GM21717 (cell line): ENCODE measurements at regions not wholly inside any gene's neighbourhood (a gene's known extent, or its start where the extent isn't known, plus 50 kb on each side); places are given as distances from the start of the nearest gene placed in this dataset.
"Not testable (repeated sequence)": the region's sequence is repeated elsewhere in the genome, so short reads cannot be mapped to it uniquely, and the experiment has no call there.

Experiments used
- ATAC-seq: cut with Tn5 transposase; IDR thresholded peaks from one replicate; pipeline ENCODE4 v1.9.1; 2021; ENCODE audit warnings: mild to moderate bottlenecking, moderate library complexity; ENCODE audit not compliant: unreplicated experiment

- ATAC-seq = no peak
Observed at GRCh38 chr12:68422956-68423574, 90.9 kb upstream of the MDM1 start.

GRCh38 chr12:68425998-68426397 lies 93.8 kb upstream of the MDM1 start:
- no peak for ATAC-seq

GRCh38 chr12:68428211-68428610 lies 96.0 kb upstream of the MDM1 start:
- ATAC-seq = no peak

GRCh38 chr12:68428724-68429501 lies 96.8 kb upstream of the MDM1 start:
- ATAC-seq = no peak

- ATAC-seq = no peak
Observed at GRCh38 chr12:68429696-68430095, 97.5 kb upstream of the MDM1 start.

- no peak for ATAC-seq
Observed at GRCh38 chr12:68431786-68432185, 99.6 kb upstream of the MDM1 start.

GRCh38 chr12:68432622-68433021 lies 100.5 kb upstream of the MDM1 start:
- no peak for ATAC-seq

GRCh38 chr12:68434391-68435298 lies 102.5 kb upstream of the MDM1 start:
- no peak for ATAC-seq

- no peak for ATAC-seq
Observed at GRCh38 chr12:68435299-68435637, 103.1 kb upstream of the MDM1 start.

- ATAC-seq = no peak
Observed at GRCh38 chr12:68435816-68436215, 103.7 kb upstream of the MDM1 start.

GRCh38 chr12:68438601-68439000 lies 106.4 kb upstream of the MDM1 start:
- ATAC-seq = no peak

GRCh38 chr12:68439368-68440045 lies 107.3 kb upstream of the MDM1 start:
- ATAC-seq = no peak

GRCh38 chr12:68440068-68440581 lies 108.0 kb upstream of the MDM1 start:
- ATAC-seq = no peak

- ATAC-seq = no peak
Observed at GRCh38 chr12:68441167-68441566, 109.0 kb upstream of the MDM1 start.

GRCh38 chr12:68442353-68442972 lies 110.3 kb upstream of the MDM1 start:
- ATAC-seq = not testable (repeated sequence)

GRCh38 chr12:68443695-68444094 lies 111.5 kb upstream of the MDM1 start:
- ATAC-seq = not testable (repeated sequence)

GRCh38 chr12:68445824-68446223 lies 113.7 kb upstream of the MDM1 start:
- no peak for ATAC-seq

- no peak for ATAC-seq
Observed at GRCh38 chr12:68446384-68446783, 114.2 kb upstream of the MDM1 start.

GRCh38 chr12:68446901-68447796 lies 115.0 kb upstream of the MDM1 start:
- no peak for ATAC-seq
